ENCODE measurements at regions not wholly inside any gene's neighbourhood (a gene's known extent, or its start where the extent isn't known, plus 50 kb on each side); places are given as distances from the start of the nearest gene placed in this dataset.

DNA sequence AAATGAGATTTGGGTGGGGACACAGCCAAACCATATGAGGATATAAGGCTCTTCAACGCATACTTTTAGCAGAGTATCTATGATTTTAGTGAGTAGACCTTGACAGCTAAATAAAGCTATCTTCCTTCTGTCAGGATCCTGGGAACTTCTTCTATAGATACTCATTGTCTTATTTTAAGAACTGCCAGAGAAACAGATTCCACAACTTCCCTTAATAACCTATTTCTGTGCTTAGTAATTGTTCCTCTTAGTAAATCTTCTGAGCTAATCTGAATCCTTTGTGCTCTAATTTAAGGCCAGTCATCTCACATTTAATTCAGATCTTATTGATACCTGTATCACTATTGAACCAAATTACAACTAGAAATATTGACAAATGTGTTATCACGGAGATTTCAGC, 64.0 kb upstream of the CEP85L start:
- TF ChIP-seq, protein P1, sequence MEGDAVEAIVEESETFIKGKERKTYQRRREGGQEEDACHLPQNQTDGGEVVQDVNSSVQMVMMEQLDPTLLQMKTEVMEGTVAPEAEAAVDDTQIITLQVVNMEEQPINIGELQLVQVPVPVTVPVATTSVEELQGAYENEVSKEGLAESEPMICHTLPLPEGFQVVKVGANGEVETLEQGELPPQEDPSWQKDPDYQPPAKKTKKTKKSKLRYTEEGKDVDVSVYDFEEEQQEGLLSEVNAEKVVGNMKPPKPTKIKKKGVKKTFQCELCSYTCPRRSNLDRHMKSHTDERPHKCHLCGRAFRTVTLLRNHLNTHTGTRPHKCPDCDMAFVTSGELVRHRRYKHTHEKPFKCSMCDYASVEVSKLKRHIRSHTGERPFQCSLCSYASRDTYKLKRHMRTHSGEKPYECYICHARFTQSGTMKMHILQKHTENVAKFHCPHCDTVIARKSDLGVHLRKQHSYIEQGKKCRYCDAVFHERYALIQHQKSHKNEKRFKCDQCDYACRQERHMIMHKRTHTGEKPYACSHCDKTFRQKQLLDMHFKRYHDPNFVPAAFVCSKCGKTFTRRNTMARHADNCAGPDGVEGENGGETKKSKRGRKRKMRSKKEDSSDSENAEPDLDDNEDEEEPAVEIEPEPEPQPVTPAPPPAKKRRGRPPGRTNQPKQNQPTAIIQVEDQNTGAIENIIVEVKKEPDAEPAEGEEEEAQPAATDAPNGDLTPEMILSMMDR (IDR thresholded peaks at IDR 0.05), result no peak
- no peak for TF ChIP-seq POLR2A (IDR thresholded peaks at IDR 0.05)

All from transverse colon (tissue), 3 donors.